Right lobe of liver (tissue), 4 donors: ENCODE measurements at regions not wholly inside any gene's neighbourhood (a gene's known extent, or its start where the extent isn't known, plus 50 kb on each side); places are given as distances from the start of the nearest gene placed in this dataset.

Experiments used
- POLR2A ChIP-seq: fragments of 450-650 bp; IDR thresholded peaks from one replicate; pipeline ENCODE4 v1.6.1; 2017; ENCODE audit warnings: antibody characterized with exemption, mild to moderate bottlenecking
- TF ChIP-seq, protein P1 (sequence below), 4 donors: fragments of 200-600 bp in 3 of 4; fragments of 450-650 bp in 1 of 4; IDR thresholded peaks; one replicate each; pipeline versions ENCODE4 v1.5.1 to v1.8.0; 2016 to 2022; ENCODE audit warnings: antibody characterized with exemption in 4 of 4, mild to moderate bottlenecking in 2 of 4
- donor health status: DM: no; HTN: no; CAD: no.
- donor health status: DM: no; HTN: no; CAD: no.
- donor health status: DM: no; HTN: yes; CAD: no.

DNA sequence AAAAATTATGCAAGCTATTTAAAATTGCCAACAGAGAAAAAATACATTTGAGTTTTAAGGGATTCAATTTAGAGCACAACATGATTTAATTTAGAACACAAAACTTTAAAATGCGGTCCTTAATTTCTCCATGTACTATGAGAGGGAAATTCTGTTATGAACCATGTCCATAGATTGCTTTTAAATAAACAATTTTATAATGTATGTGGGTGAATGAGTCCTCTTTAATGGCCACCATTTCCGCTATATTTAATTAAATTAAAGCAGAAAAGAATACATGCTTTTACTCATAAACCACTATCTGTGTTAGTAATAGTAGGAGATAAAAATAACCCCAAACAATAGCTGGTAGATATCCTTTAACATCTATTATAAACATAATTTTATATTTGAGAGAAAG is 914.6 kb downstream of the LTN1 start:
- TF ChIP-seq POLR2A, result no peak
- TF ChIP-seq, protein P1, sequence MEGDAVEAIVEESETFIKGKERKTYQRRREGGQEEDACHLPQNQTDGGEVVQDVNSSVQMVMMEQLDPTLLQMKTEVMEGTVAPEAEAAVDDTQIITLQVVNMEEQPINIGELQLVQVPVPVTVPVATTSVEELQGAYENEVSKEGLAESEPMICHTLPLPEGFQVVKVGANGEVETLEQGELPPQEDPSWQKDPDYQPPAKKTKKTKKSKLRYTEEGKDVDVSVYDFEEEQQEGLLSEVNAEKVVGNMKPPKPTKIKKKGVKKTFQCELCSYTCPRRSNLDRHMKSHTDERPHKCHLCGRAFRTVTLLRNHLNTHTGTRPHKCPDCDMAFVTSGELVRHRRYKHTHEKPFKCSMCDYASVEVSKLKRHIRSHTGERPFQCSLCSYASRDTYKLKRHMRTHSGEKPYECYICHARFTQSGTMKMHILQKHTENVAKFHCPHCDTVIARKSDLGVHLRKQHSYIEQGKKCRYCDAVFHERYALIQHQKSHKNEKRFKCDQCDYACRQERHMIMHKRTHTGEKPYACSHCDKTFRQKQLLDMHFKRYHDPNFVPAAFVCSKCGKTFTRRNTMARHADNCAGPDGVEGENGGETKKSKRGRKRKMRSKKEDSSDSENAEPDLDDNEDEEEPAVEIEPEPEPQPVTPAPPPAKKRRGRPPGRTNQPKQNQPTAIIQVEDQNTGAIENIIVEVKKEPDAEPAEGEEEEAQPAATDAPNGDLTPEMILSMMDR (IDR thresholded peaks at IDR 0.05), result no peak
